H1 (cell line): ENCODE measurements at regions not wholly inside any gene's neighbourhood (a gene's known extent, or its start where the extent isn't known, plus 50 kb on each side); places are given as distances from the start of the nearest gene placed in this dataset.

Source experiments
- CTCF ChIA-PET: fragments of 300-600 bp; sonication (Branson Sonifier 250); formaldehyde crosslinking; loops from one replicate; lab custom pipeline; 2021; ENCODE audit not compliant: partially characterized antibody; lab: Charles Lee
- POLR2A ChIA-PET: fragments of 300-600 bp; sonication (Branson Sonifier 250); formaldehyde crosslinking; loops from one replicate; lab custom pipeline; 2021; ENCODE audit warnings: inconsistent platforms; ENCODE audit not compliant: partially characterized antibody; lab: Charles Lee
- DNase-seq, 2 experiments: peaks; one replicate each; pipeline versions ENCODE4 v3.0.0 to v3.0.0-alpha.2; 2010 to 2022; ENCODE audit warnings: low spot score in 2 of 2, low read depth in 1 of 2, mixed read lengths in 1 of 2
- FAIRE-seq: peaks from 2 replicates; lab custom pipeline; 2011; peaks lifted over from hg19 to GRCh38; lab: Jason Lieb, UNC
- H2AFZ ChIP-seq: 2 replicates; pipeline ENCODE4 v1.8.1; 2012; ENCODE audit warnings: low read length, inconsistent platforms
- H2AK5ac ChIP-seq: 2 replicates; pipeline ENCODE4 v1.6.1; 2013; ENCODE audit warnings: low read depth, low read length
- H2BK120ac ChIP-seq: replicated peaks from 2 replicates; pipeline ENCODE3; 2013; ENCODE audit warnings: low read depth, low read length, inconsistent platforms
- H2BK12ac ChIP-seq: 2 replicates; pipeline ENCODE4 v1.6.1; 2013; ENCODE audit warnings: low read depth, low read length
- H2BK15ac ChIP-seq: 2 replicates; pipeline ENCODE4 v1.6.1; 2013; ENCODE audit warnings: low read length
- H2BK20ac ChIP-seq: 2 replicates; pipeline ENCODE4 v1.6.1; 2013; ENCODE audit warnings: low read length
- H2BK5ac ChIP-seq: 2 replicates; pipeline ENCODE4 v1.6.1; 2013; ENCODE audit warnings: low read depth, low read length
- H3K14ac ChIP-seq: 2 replicates; pipeline ENCODE4 v1.6.1; 2013; ENCODE audit warnings: inconsistent platforms; ENCODE audit not compliant: insufficient read length
- H3K18ac ChIP-seq: 2 replicates; pipeline ENCODE4 v1.6.1; 2013; ENCODE audit warnings: low read length; ENCODE audit errors: extremely low read depth
- H3K23ac ChIP-seq: 2 replicates; pipeline ENCODE4 v1.6.1; 2013; ENCODE audit warnings: inconsistent platforms; ENCODE audit not compliant: insufficient read length
- H3K23me2 ChIP-seq: 2 replicates; pipeline ENCODE4 v1.6.1; 2013; ENCODE audit warnings: low read depth, low read length
- H3K27ac ChIP-seq: 2 replicates; pipeline ENCODE4 v1.6.1; 2011; ENCODE audit warnings: low read depth, low read length, inconsistent platforms
- H3K27me3 ChIP-seq, 4 experiments: replicated peaks in 1 of 4; 1 replicate in 1 of 4; 2 replicates in 3 of 4; pipeline versions ENCODE4 v1.6.1 to v1.8.1; 2011 to 2013; ENCODE audit warnings: low read length in 3 of 4, mild to moderate bottlenecking in 3 of 4, inconsistent platforms in 2 of 4, mixed read lengths in 2 of 4, moderate library complexity in 1 of 4; ENCODE audit not compliant: control insufficient read depth in 3 of 4, insufficient read depth in 3 of 4; ENCODE audit errors: extremely low read depth in 1 of 4
- H3K36me3 ChIP-seq, 4 experiments: 2 replicates each; pipeline versions ENCODE4 v1.6.1 to v1.8.1; 2011 to 2013; ENCODE audit warnings: mild to moderate bottlenecking in 4 of 4, low read length in 3 of 4, moderate library complexity in 2 of 4, control low read depth in 1 of 4, inconsistent platforms in 1 of 4; ENCODE audit not compliant: insufficient read depth in 4 of 4, control insufficient read depth in 2 of 4
- H3K4ac ChIP-seq: replicated peaks from 2 replicates; pipeline ENCODE3; 2013; ENCODE audit warnings: low read length, low read depth, mixed read lengths, inconsistent platforms; ENCODE audit not compliant: insufficient read length
- H3K4me1 ChIP-seq, 4 experiments: replicated peaks in 1 of 4; 1 replicate in 1 of 4; 2 replicates in 3 of 4; pipeline versions ENCODE4 v1.6.1 to v1.8.1; 2011 to 2013; ENCODE audit warnings: low read length in 3 of 4, inconsistent platforms in 2 of 4, mixed read lengths in 1 of 4; ENCODE audit not compliant: insufficient read depth in 4 of 4, control insufficient read depth in 3 of 4
- H3K4me2 ChIP-seq, 2 experiments: 2 replicates each; pipeline versions ENCODE4 v1.6.1 to v1.8.1; 2011 to 2013; ENCODE audit warnings: low read depth in 2 of 2, low read length in 2 of 2, control low read depth in 1 of 2, inconsistent platforms in 1 of 2, mild to moderate bottlenecking in 1 of 2; ENCODE audit not compliant: insufficient read depth in 1 of 2
- H3K4me3 ChIP-seq, 4 experiments: fragments of 200-600, 300-600 bp in 1 of 4; sonication (generic), shearing (Covaris generic), sonication (Bioruptor Twin) in 1 of 4; 2 replicates each; pipeline versions ENCODE4 v1.5.1 to v1.8.1; 2011 to 2016; ENCODE audit warnings: low read length in 4 of 4, low read depth in 3 of 4, control low read depth in 2 of 4, inconsistent platforms in 2 of 4, mild to moderate bottlenecking in 2 of 4, mixed read lengths in 1 of 4, moderate library complexity in 1 of 4; ENCODE audit not compliant: insufficient read depth in 2 of 4; ENCODE audit errors: extremely low read depth in 1 of 4
- H3K56ac ChIP-seq: replicated peaks from 2 replicates; pipeline ENCODE3; 2013; ENCODE audit warnings: low read depth, mild to moderate bottlenecking, mixed read lengths, low read length, inconsistent platforms; ENCODE audit not compliant: insufficient read length
- H3K79me1 ChIP-seq: 2 replicates; pipeline ENCODE4 v1.6.1; 2013; ENCODE audit warnings: low read depth, low read length, control low read depth
- H3K79me2 ChIP-seq, 2 experiments: 2 replicates each; pipeline versions ENCODE4 v1.6.1 to v1.8.1; 2012 to 2013; ENCODE audit warnings: low read length in 2 of 2, mild to moderate bottlenecking in 2 of 2, inconsistent platforms in 1 of 2; ENCODE audit not compliant: insufficient read depth in 2 of 2, control insufficient read depth in 1 of 2
- H3K9ac ChIP-seq, 4 experiments: replicated peaks in 1 of 4; 1 replicate in 1 of 4; 2 replicates in 3 of 4; pipeline versions ENCODE4 v1.6.1 to v1.8.1; 2011 to 2013; ENCODE audit warnings: low read depth in 3 of 4, low read length in 3 of 4, control low read depth in 2 of 4, mild to moderate bottlenecking in 2 of 4, moderate library complexity in 2 of 4, inconsistent platforms in 1 of 4; ENCODE audit errors: extremely low read depth in 1 of 4
- H3K9me3 ChIP-seq, 2 experiments: 2 replicates each; pipeline versions ENCODE4 v1.6.1 to v1.8.1; 2012 to 2013; ENCODE audit warnings: mild to moderate bottlenecking in 2 of 2, moderate library complexity in 2 of 2, control low read depth in 1 of 2, inconsistent platforms in 1 of 2, low read depth in 1 of 2, low read length in 1 of 2, mixed read lengths in 1 of 2; ENCODE audit not compliant: insufficient read depth in 2 of 2
- H4K20me1 ChIP-seq, 2 experiments: replicated peaks in 1 of 2; 2 replicates each; pipeline versions ENCODE3 to v1.8.1; 2011 to 2013; ENCODE audit warnings: inconsistent platforms in 2 of 2, low read length in 2 of 2, mild to moderate bottlenecking in 1 of 2; ENCODE audit not compliant: insufficient read depth in 2 of 2, control insufficient read depth in 1 of 2
- H4K5ac ChIP-seq: 2 replicates; pipeline ENCODE4 v1.6.1; 2013; ENCODE audit warnings: low read length, low read depth, mixed read lengths, inconsistent platforms; ENCODE audit not compliant: insufficient read length
- H4K8ac ChIP-seq: 2 replicates; pipeline ENCODE4 v1.8.0; 2013; ENCODE audit warnings: mild to moderate bottlenecking, moderate library complexity, low read length, inconsistent platforms; ENCODE audit not compliant: insufficient read depth; ENCODE audit errors: extremely low read depth
- H4K91ac ChIP-seq: replicated peaks from 2 replicates; pipeline ENCODE3; 2013; ENCODE audit warnings: low read length, mixed read lengths, inconsistent platforms; ENCODE audit not compliant: insufficient read length
- CBX8 ChIP-seq: fragments of 300-800, 300-1000 bp; sonication (generic); IDR thresholded peaks from 2 replicates; pipeline ENCODE4 v1.7.1; 2016; ENCODE audit warnings: low read depth, low read length, borderline replicate concordance
- CREB1 ChIP-seq: IDR thresholded peaks from 2 replicates; pipeline ENCODE4 v1.6.1; 2012; ENCODE audit warnings: inconsistent platforms
- EP300 ChIP-seq, 2 experiments: IDR thresholded peaks; 1 replicate in 1 of 2; 2 replicates in 1 of 2; pipeline ENCODE4 v1.6.1; 2011 to 2012; ENCODE audit warnings: low read depth in 2 of 2, low read length in 2 of 2, mild to moderate bottlenecking in 2 of 2, borderline replicate concordance in 1 of 2, inconsistent platforms in 1 of 2, moderate library complexity in 1 of 2
- HDAC2 ChIP-seq, 2 experiments: fragments of 300-600 bp in 1 of 2; sonication (generic) in 1 of 2; IDR thresholded peaks; 2 replicates each; pipeline ENCODE4 v1.6.1; 2011 to 2012; ENCODE audit warnings: low read depth in 2 of 2, low read length in 2 of 2, mild to moderate bottlenecking in 2 of 2, moderate library complexity in 2 of 2, borderline replicate concordance in 1 of 2, inconsistent platforms in 1 of 2
- NRF1 ChIP-seq: IDR thresholded peaks from 2 replicates; pipeline ENCODE4 v1.6.1; 2011; ENCODE audit warnings: mild to moderate bottlenecking, low read depth, low read length, improper control_type of control experiment
- RAD21 ChIP-seq, 2 experiments: IDR thresholded peaks in 1 of 2; conservative IDR thresholded peaks in 1 of 2; 2 replicates each; pipeline ENCODE4 v1.6.1; 2011; ENCODE audit warnings: low read depth in 2 of 2, low read length in 2 of 2, improper control_type of control experiment in 1 of 2, inconsistent platforms in 1 of 2, mild to moderate bottlenecking in 1 of 2, moderate library complexity in 1 of 2
- RNF2 ChIP-seq: fragments of 200-900, 300-1000 bp; sonication (generic); IDR thresholded peaks from 2 replicates; pipeline ENCODE4 v1.7.1; 2016; ENCODE audit warnings: borderline replicate concordance, low read depth, mild to moderate bottlenecking, antibody characterized with exemption, low read length; ENCODE audit not compliant: poor library complexity, severe bottlenecking; ENCODE audit errors: missing control alignments
- SRF ChIP-seq: IDR thresholded peaks from 2 replicates; pipeline ENCODE4 v1.6.1; 2011; ENCODE audit warnings: mild to moderate bottlenecking, low read depth, low read length, moderate library complexity
- SUZ12 ChIP-seq: fragments of 200-600 bp; sonication (generic); IDR thresholded peaks from 2 replicates; pipeline ENCODE4 v1.6.1; 2012; ENCODE audit warnings: mild to moderate bottlenecking, inconsistent platforms, low read length, moderate library complexity, mixed read lengths
- TCF12 ChIP-seq: IDR thresholded peaks from 2 replicates; pipeline ENCODE4 v1.6.1; 2011; ENCODE audit warnings: low read depth, mild to moderate bottlenecking, low read length
- YY1 ChIP-seq: IDR thresholded peaks from 2 replicates; pipeline ENCODE4 v1.6.1; 2011; ENCODE audit warnings: low read depth, mild to moderate bottlenecking, low read length
- WGBS, 2 experiments: shearing (Covaris generic) in 1 of 2; methylation state at CpG; one replicate each; pipeline versions ENCODE4 v1.1.6 to v1.1.7; 2013 to 2015; ENCODE audit warnings: low lambda C conversion rate in 2 of 2, mixed read lengths in 2 of 2, inconsistent platforms in 1 of 2, low coverage in 1 of 2, missing lambda C conversion rate in 1 of 2; ENCODE audit not compliant: insufficient replicate concordance in 2 of 2, insufficient coverage in 1 of 2, insufficient read length in 1 of 2; ENCODE audit errors: extremely low coverage in 1 of 2, missing lambda C conversion rate in 1 of 2; 5-methylcytosine and 5-hydroxymethylcytosine counted together

DNA sequence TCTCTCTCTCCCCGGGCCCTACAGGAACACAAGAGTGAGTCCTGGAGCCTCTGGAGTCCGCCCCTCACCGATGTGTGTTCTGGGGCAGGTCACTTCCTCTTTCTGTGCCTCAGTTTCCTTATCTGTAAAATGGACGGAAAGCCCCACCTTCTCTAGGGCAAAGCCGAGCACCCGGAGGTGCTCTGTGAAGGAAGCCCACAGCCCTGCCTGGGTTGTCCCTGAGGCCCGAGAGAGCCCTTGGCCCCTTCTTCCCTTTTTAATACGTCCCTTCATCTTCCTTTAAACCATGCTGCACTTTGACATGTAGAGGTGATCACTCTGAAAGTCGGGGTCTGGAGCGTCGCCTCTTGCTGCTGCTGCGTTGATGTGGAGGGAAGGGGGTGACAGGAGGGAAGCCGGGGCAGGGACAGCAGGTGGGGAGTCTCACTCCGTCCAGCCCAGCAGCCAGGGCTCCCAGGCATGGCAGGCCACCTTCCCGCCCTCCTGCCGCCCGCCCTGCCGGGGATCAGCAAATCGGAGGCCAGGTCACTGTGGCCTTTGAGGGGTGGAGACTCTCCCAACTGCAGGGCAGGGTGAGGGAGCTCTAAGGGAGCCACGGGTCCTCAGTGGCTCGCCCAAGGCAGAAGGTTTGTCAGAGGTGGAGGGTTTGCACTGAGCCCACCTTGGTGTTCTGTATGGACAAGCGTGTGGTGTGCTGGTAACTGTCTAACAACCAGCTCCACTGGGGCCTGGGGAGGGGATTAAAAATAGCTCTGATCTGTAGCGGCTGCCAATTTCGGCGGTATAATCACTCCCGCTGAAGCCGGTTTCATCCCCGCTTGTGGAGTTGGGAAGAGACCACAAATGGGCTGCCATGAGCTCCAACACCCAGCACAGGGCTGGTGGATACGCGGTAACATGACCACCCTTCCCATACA is 135.9 kb upstream of the ID2 start:
- no peak overlapping the region for H2BK5ac ChIP-seq
- H3K79me2 ChIP-seq = no peaks in the 10 kb centered on the region
- FAIRE-seq (no peak), DNase-seq (no peak)
- no peak overlapping the region for H2BK20ac ChIP-seq
- no peak overlapping the region for H3K56ac ChIP-seq
- H2BK12ac ChIP-seq = no peak overlapping the region
- no peak overlapping the region for H3K4me3 ChIP-seq
- no peak overlapping the region for H2BK120ac ChIP-seq
- no peak overlapping the region for H4K91ac ChIP-seq
- H3K79me1 ChIP-seq = no peaks in the 10 kb centered on the region; the same call in 1 of the 2 replicates
- no peak overlapping the region for H3K18ac ChIP-seq
- no peak overlapping the region for H2BK15ac ChIP-seq
- H3K27ac ChIP-seq = no peak overlapping the region
- no peaks in the 10 kb centered on the region for H3K36me3 ChIP-seq
- no peak overlapping the region for H3K14ac ChIP-seq
- H2AFZ ChIP-seq = no peak overlapping the region
- H2AK5ac ChIP-seq = no peak overlapping the region
- H3K4me2 ChIP-seq = no peak overlapping the region
- CTCF ChIA-PET = interaction anchor here (0.7 to 1.2 kb wide), 4 partner anchors 8 to 141 kb away, joined by 3 to 5 read pairs (median 3); no protein-coding TSS in a partner anchor
- 92% methylated on average over 25 of the region's 30 CpGs; no CpG with 5 or more reads in 1 of the 2 experiments for WGBS, 2 experiments
- no peaks in the 10 kb centered on the region for H3K23me2 ChIP-seq
- H3K27me3 ChIP-seq = no peaks in the 10 kb centered on the region
- H4K5ac ChIP-seq = no peak overlapping the region
- no peaks in the 10 kb centered on the region; a peak in 1 of 7 replicates for H3K4me1 ChIP-seq
- H3K9ac ChIP-seq = no peak overlapping the region
- H4K8ac ChIP-seq = no peak overlapping the region; the same call in 1 of the 2 replicates
- no peaks in the 10 kb centered on the region for H3K9me3 ChIP-seq
- POLR2A ChIA-PET = interaction anchor here (0.6 to 1.1 kb wide), 2 partner anchors 25 to 546 kb away, joined by 3 to 8 read pairs; no protein-coding TSS in a partner anchor
- no peaks in the 10 kb centered on the region for H4K20me1 ChIP-seq
- H3K23ac ChIP-seq = no peak overlapping the region
- no peak overlapping the region for H3K4ac ChIP-seq
- no peak for TF ChIP-seq CREB1
- no peak for TF ChIP-seq TCF12
- TF ChIP-seq HDAC2 (IDR thresholded peaks at IDR 0.05; ENCODE audit: borderline replicate concordance in 1 of 2, low read depth in 2 of 2, low read length in 2 of 2) = no peak
- no peak for TF ChIP-seq NRF1
- no peak for TF ChIP-seq SUZ12
- TF ChIP-seq RNF2 = no peak
- TF ChIP-seq EP300 (IDR thresholded peaks at IDR 0.05; ENCODE audit: borderline replicate concordance in 1 of 2, low read depth in 2 of 2, low read length in 2 of 2) = no peak
- TF ChIP-seq CBX8 = no peak
- TF ChIP-seq SRF = no peak
- no peak for TF ChIP-seq YY1
- TF ChIP-seq RAD21 (IDR thresholded peaks at IDR 0.05 in 1 of 2, conservative IDR thresholded peaks at IDR 0.05 in 1 of 2; ENCODE audit: low read depth in 2 of 2, low read length in 2 of 2) = no peak
